ENCODE measurements at regions not wholly inside any gene's neighbourhood (a gene's known extent, or its start where the extent isn't known, plus 50 kb on each side); places are given as distances from the start of the nearest gene placed in this dataset.

DNA sequence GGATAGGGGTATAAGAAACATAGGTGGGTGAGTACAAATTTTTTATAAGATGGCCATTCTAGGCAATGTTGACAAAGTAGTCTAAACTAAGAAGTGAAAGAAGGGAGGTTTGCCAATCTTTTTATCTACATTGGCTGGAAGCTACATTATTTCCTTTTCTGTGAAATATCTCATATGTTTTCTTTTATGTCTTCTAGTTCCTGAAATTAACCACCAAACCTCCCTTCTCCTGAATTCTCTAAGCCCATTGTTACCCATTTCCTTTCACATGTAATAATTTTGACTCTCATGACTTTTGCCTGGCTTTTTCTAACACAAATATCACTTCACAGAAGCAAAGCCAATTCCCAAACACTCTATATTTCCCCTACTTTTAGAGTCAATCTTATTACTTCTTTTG lies 496.2 kb upstream of the JAG1 start:
- no peak for TF ChIP-seq SP2 (IDR thresholded peaks at IDR 0.05; ENCODE audit: low read length)
- TF ChIP-seq, protein P1, sequence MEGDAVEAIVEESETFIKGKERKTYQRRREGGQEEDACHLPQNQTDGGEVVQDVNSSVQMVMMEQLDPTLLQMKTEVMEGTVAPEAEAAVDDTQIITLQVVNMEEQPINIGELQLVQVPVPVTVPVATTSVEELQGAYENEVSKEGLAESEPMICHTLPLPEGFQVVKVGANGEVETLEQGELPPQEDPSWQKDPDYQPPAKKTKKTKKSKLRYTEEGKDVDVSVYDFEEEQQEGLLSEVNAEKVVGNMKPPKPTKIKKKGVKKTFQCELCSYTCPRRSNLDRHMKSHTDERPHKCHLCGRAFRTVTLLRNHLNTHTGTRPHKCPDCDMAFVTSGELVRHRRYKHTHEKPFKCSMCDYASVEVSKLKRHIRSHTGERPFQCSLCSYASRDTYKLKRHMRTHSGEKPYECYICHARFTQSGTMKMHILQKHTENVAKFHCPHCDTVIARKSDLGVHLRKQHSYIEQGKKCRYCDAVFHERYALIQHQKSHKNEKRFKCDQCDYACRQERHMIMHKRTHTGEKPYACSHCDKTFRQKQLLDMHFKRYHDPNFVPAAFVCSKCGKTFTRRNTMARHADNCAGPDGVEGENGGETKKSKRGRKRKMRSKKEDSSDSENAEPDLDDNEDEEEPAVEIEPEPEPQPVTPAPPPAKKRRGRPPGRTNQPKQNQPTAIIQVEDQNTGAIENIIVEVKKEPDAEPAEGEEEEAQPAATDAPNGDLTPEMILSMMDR (IDR thresholded peaks at IDR 0.05; ENCODE audit: control extremely low read depth in 1 of 3, insufficient read depth in 1 of 3, low read depth in 1 of 3, low read length in 3 of 3) = no peak
- TF ChIP-seq KDM1A (IDR thresholded peaks at IDR 0.05; ENCODE audit: borderline replicate concordance, low read length) = no peak
- TF ChIP-seq POLR2AphosphoS5 (IDR thresholded peaks at IDR 0.05; ENCODE audit: low read depth, low read length) = no peak
- no peak for TF ChIP-seq SP4 (IDR thresholded peaks at IDR 0.05; ENCODE audit: low read length)
- TF ChIP-seq GTF2F1 (IDR thresholded peaks at IDR 0.05; ENCODE audit: borderline replicate concordance, low read depth, low read length) = no peak
- TF ChIP-seq POLR2A (IDR thresholded peaks at IDR 0.05; ENCODE audit: control extremely low read depth in 1 of 2, low read depth in 2 of 2, low read length in 2 of 2) = no peak
- no peak for TF ChIP-seq EZH2 (IDR thresholded peaks at IDR 0.05; ENCODE audit: low read depth, low read length, severe bottlenecking)
- no peak for TF ChIP-seq CHD1 (IDR thresholded peaks at IDR 0.05; ENCODE audit: low read depth, low read length)
- no peak for TF ChIP-seq BRCA1 (IDR thresholded peaks at IDR 0.05; ENCODE audit: low read depth, low read length)
- TF ChIP-seq GABPA (IDR thresholded peaks at IDR 0.05; ENCODE audit: borderline replicate concordance, insufficient read depth, low read length) = no peak
- no peak for TF ChIP-seq SIX5 (IDR thresholded peaks at IDR 0.05; ENCODE audit: low read depth, low read length)
- no peak for TF ChIP-seq YY1 (IDR thresholded peaks at IDR 0.05; ENCODE audit: low read depth, low read length)

Data from H1 (cell line).